H1 (cell line): ENCODE measurements at regions not wholly inside any gene's neighbourhood (a gene's known extent, or its start where the extent isn't known, plus 50 kb on each side); places are given as distances from the start of the nearest gene placed in this dataset.

Experiments used
- CTCF ChIA-PET: fragments of 300-600 bp; sonication (Branson Sonifier 250); formaldehyde crosslinking; loops from one replicate; lab custom pipeline; 2021; ENCODE audit not compliant: partially characterized antibody; lab: Charles Lee
- POLR2A ChIA-PET: fragments of 300-600 bp; sonication (Branson Sonifier 250); formaldehyde crosslinking; loops from one replicate; lab custom pipeline; 2021; ENCODE audit warnings: inconsistent platforms; ENCODE audit not compliant: partially characterized antibody; lab: Charles Lee
- DNase-seq, 2 experiments: peaks; one replicate each; pipeline versions ENCODE4 v3.0.0 to v3.0.0-alpha.2; 2010 to 2022; ENCODE audit warnings: low spot score in 2 of 2, low read depth in 1 of 2, mixed read lengths in 1 of 2
- FAIRE-seq: peaks from 2 replicates; lab custom pipeline; 2011; peaks lifted over from hg19 to GRCh38; lab: Jason Lieb, UNC
- H2AFZ ChIP-seq: 2 replicates; pipeline ENCODE4 v1.8.1; 2012; ENCODE audit warnings: low read length, inconsistent platforms
- H2AK5ac ChIP-seq: 2 replicates; pipeline ENCODE4 v1.6.1; 2013; ENCODE audit warnings: low read depth, low read length
- H2BK120ac ChIP-seq: replicated peaks from 2 replicates; pipeline ENCODE3; 2013; ENCODE audit warnings: low read depth, low read length, inconsistent platforms
- H2BK12ac ChIP-seq: 2 replicates; pipeline ENCODE4 v1.6.1; 2013; ENCODE audit warnings: low read depth, low read length
- H2BK15ac ChIP-seq: 2 replicates; pipeline ENCODE4 v1.6.1; 2013; ENCODE audit warnings: low read length
- H2BK20ac ChIP-seq: 2 replicates; pipeline ENCODE4 v1.6.1; 2013; ENCODE audit warnings: low read length
- H2BK5ac ChIP-seq: 2 replicates; pipeline ENCODE4 v1.6.1; 2013; ENCODE audit warnings: low read depth, low read length
- H3K14ac ChIP-seq: 2 replicates; pipeline ENCODE4 v1.6.1; 2013; ENCODE audit warnings: inconsistent platforms; ENCODE audit not compliant: insufficient read length
- H3K18ac ChIP-seq: 2 replicates; pipeline ENCODE4 v1.6.1; 2013; ENCODE audit warnings: low read length; ENCODE audit errors: extremely low read depth
- H3K23ac ChIP-seq: 2 replicates; pipeline ENCODE4 v1.6.1; 2013; ENCODE audit warnings: inconsistent platforms; ENCODE audit not compliant: insufficient read length
- H3K23me2 ChIP-seq: 2 replicates; pipeline ENCODE4 v1.6.1; 2013; ENCODE audit warnings: low read depth, low read length
- H3K27ac ChIP-seq: 2 replicates; pipeline ENCODE4 v1.6.1; 2011; ENCODE audit warnings: low read depth, low read length, inconsistent platforms
- H3K27me3 ChIP-seq, 4 experiments: replicated peaks in 1 of 4; 1 replicate in 1 of 4; 2 replicates in 3 of 4; pipeline versions ENCODE4 v1.6.1 to v1.8.1; 2011 to 2013; ENCODE audit warnings: low read length in 3 of 4, mild to moderate bottlenecking in 3 of 4, inconsistent platforms in 2 of 4, mixed read lengths in 2 of 4, moderate library complexity in 1 of 4; ENCODE audit not compliant: control insufficient read depth in 3 of 4, insufficient read depth in 3 of 4; ENCODE audit errors: extremely low read depth in 1 of 4
- H3K36me3 ChIP-seq, 4 experiments: 2 replicates each; pipeline versions ENCODE4 v1.6.1 to v1.8.1; 2011 to 2013; ENCODE audit warnings: mild to moderate bottlenecking in 4 of 4, low read length in 3 of 4, moderate library complexity in 2 of 4, control low read depth in 1 of 4, inconsistent platforms in 1 of 4; ENCODE audit not compliant: insufficient read depth in 4 of 4, control insufficient read depth in 2 of 4
- H3K4ac ChIP-seq: replicated peaks from 2 replicates; pipeline ENCODE3; 2013; ENCODE audit warnings: low read length, low read depth, mixed read lengths, inconsistent platforms; ENCODE audit not compliant: insufficient read length
- H3K4me1 ChIP-seq, 4 experiments: replicated peaks in 1 of 4; 1 replicate in 1 of 4; 2 replicates in 3 of 4; pipeline versions ENCODE4 v1.6.1 to v1.8.1; 2011 to 2013; ENCODE audit warnings: low read length in 3 of 4, inconsistent platforms in 2 of 4, mixed read lengths in 1 of 4; ENCODE audit not compliant: insufficient read depth in 4 of 4, control insufficient read depth in 3 of 4
- H3K4me2 ChIP-seq, 2 experiments: 2 replicates each; pipeline versions ENCODE4 v1.6.1 to v1.8.1; 2011 to 2013; ENCODE audit warnings: low read depth in 2 of 2, low read length in 2 of 2, control low read depth in 1 of 2, inconsistent platforms in 1 of 2, mild to moderate bottlenecking in 1 of 2; ENCODE audit not compliant: insufficient read depth in 1 of 2
- H3K4me3 ChIP-seq, 4 experiments: fragments of 200-600, 300-600 bp in 1 of 4; sonication (generic), shearing (Covaris generic), sonication (Bioruptor Twin) in 1 of 4; 2 replicates each; pipeline versions ENCODE4 v1.5.1 to v1.8.1; 2011 to 2016; ENCODE audit warnings: low read length in 4 of 4, low read depth in 3 of 4, control low read depth in 2 of 4, inconsistent platforms in 2 of 4, mild to moderate bottlenecking in 2 of 4, mixed read lengths in 1 of 4, moderate library complexity in 1 of 4; ENCODE audit not compliant: insufficient read depth in 2 of 4; ENCODE audit errors: extremely low read depth in 1 of 4
- H3K56ac ChIP-seq: replicated peaks from 2 replicates; pipeline ENCODE3; 2013; ENCODE audit warnings: low read depth, mild to moderate bottlenecking, mixed read lengths, low read length, inconsistent platforms; ENCODE audit not compliant: insufficient read length
- H3K79me1 ChIP-seq: 2 replicates; pipeline ENCODE4 v1.6.1; 2013; ENCODE audit warnings: low read depth, low read length, control low read depth
- H3K79me2 ChIP-seq, 2 experiments: 2 replicates each; pipeline versions ENCODE4 v1.6.1 to v1.8.1; 2012 to 2013; ENCODE audit warnings: low read length in 2 of 2, mild to moderate bottlenecking in 2 of 2, inconsistent platforms in 1 of 2; ENCODE audit not compliant: insufficient read depth in 2 of 2, control insufficient read depth in 1 of 2
- H3K9ac ChIP-seq, 4 experiments: replicated peaks in 1 of 4; 1 replicate in 1 of 4; 2 replicates in 3 of 4; pipeline versions ENCODE4 v1.6.1 to v1.8.1; 2011 to 2013; ENCODE audit warnings: low read depth in 3 of 4, low read length in 3 of 4, control low read depth in 2 of 4, mild to moderate bottlenecking in 2 of 4, moderate library complexity in 2 of 4, inconsistent platforms in 1 of 4; ENCODE audit errors: extremely low read depth in 1 of 4
- H3K9me3 ChIP-seq, 2 experiments: 2 replicates each; pipeline versions ENCODE4 v1.6.1 to v1.8.1; 2012 to 2013; ENCODE audit warnings: mild to moderate bottlenecking in 2 of 2, moderate library complexity in 2 of 2, control low read depth in 1 of 2, inconsistent platforms in 1 of 2, low read depth in 1 of 2, low read length in 1 of 2, mixed read lengths in 1 of 2; ENCODE audit not compliant: insufficient read depth in 2 of 2
- H4K20me1 ChIP-seq, 2 experiments: replicated peaks in 1 of 2; 2 replicates each; pipeline versions ENCODE3 to v1.8.1; 2011 to 2013; ENCODE audit warnings: inconsistent platforms in 2 of 2, low read length in 2 of 2, mild to moderate bottlenecking in 1 of 2; ENCODE audit not compliant: insufficient read depth in 2 of 2, control insufficient read depth in 1 of 2
- H4K5ac ChIP-seq: 2 replicates; pipeline ENCODE4 v1.6.1; 2013; ENCODE audit warnings: low read length, low read depth, mixed read lengths, inconsistent platforms; ENCODE audit not compliant: insufficient read length
- H4K8ac ChIP-seq: 2 replicates; pipeline ENCODE4 v1.8.0; 2013; ENCODE audit warnings: mild to moderate bottlenecking, moderate library complexity, low read length, inconsistent platforms; ENCODE audit not compliant: insufficient read depth; ENCODE audit errors: extremely low read depth
- H4K91ac ChIP-seq: replicated peaks from 2 replicates; pipeline ENCODE3; 2013; ENCODE audit warnings: low read length, mixed read lengths, inconsistent platforms; ENCODE audit not compliant: insufficient read length
- CBX8 ChIP-seq: fragments of 300-800, 300-1000 bp; sonication (generic); IDR thresholded peaks from 2 replicates; pipeline ENCODE4 v1.7.1; 2016; ENCODE audit warnings: low read depth, low read length, borderline replicate concordance
- EP300 ChIP-seq, 2 experiments: IDR thresholded peaks; 1 replicate in 1 of 2; 2 replicates in 1 of 2; pipeline ENCODE4 v1.6.1; 2011 to 2012; ENCODE audit warnings: low read depth in 2 of 2, low read length in 2 of 2, mild to moderate bottlenecking in 2 of 2, borderline replicate concordance in 1 of 2, inconsistent platforms in 1 of 2, moderate library complexity in 1 of 2
- GABPA ChIP-seq: IDR thresholded peaks from 2 replicates; pipeline ENCODE4 v1.6.1; 2011; ENCODE audit warnings: mild to moderate bottlenecking, low read length, moderate library complexity, borderline replicate concordance; ENCODE audit not compliant: insufficient read depth
- HDAC6 ChIP-seq: IDR thresholded peaks from one replicate; pipeline ENCODE4 v1.7.1; 2012; ENCODE audit warnings: low read depth, mild to moderate bottlenecking, inconsistent platforms, low read length, moderate library complexity
- KDM5A ChIP-seq: fragments of 200-600 bp; IDR thresholded peaks from 2 replicates; pipeline ENCODE4 v1.7.1; 2012; ENCODE audit warnings: mild to moderate bottlenecking, low read length, inconsistent platforms, mixed read lengths
- POLR2A ChIP-seq, 2 experiments: IDR thresholded peaks; 1 replicate in 1 of 2; 2 replicates in 1 of 2; pipeline ENCODE4 v1.6.1; 2011; ENCODE audit warnings: low read depth in 2 of 2, low read length in 2 of 2, mild to moderate bottlenecking in 2 of 2; ENCODE audit errors: control extremely low read depth in 1 of 2
- TCF12 ChIP-seq: IDR thresholded peaks from 2 replicates; pipeline ENCODE4 v1.6.1; 2011; ENCODE audit warnings: low read depth, mild to moderate bottlenecking, low read length
- WGBS, 2 experiments: shearing (Covaris generic) in 1 of 2; methylation state at CpG; one replicate each; pipeline versions ENCODE4 v1.1.6 to v1.1.7; 2013 to 2015; ENCODE audit warnings: low lambda C conversion rate in 2 of 2, mixed read lengths in 2 of 2, inconsistent platforms in 1 of 2, low coverage in 1 of 2, missing lambda C conversion rate in 1 of 2; ENCODE audit not compliant: insufficient replicate concordance in 2 of 2, insufficient coverage in 1 of 2, insufficient read length in 1 of 2; ENCODE audit errors: extremely low coverage in 1 of 2, missing lambda C conversion rate in 1 of 2; 5-methylcytosine and 5-hydroxymethylcytosine counted together
- TF ChIP-seq, protein P1 (sequence below): IDR thresholded peaks from 2 replicates; pipeline ENCODE4 v1.6.1; 2011; ENCODE audit warnings: low read length, improper control_type of control experiment
- TF ChIP-seq, protein P2 (sequence below): IDR thresholded peaks from 2 replicates; pipeline ENCODE4 v1.6.1; 2011; ENCODE audit warnings: low read depth, mild to moderate bottlenecking, low read length; ENCODE audit not compliant: insufficient read depth
- TF ChIP-seq, protein P3 (sequence below): IDR thresholded peaks from 2 replicates; pipeline ENCODE4 v1.6.1; 2012; ENCODE audit warnings: inconsistent platforms

DNA sequence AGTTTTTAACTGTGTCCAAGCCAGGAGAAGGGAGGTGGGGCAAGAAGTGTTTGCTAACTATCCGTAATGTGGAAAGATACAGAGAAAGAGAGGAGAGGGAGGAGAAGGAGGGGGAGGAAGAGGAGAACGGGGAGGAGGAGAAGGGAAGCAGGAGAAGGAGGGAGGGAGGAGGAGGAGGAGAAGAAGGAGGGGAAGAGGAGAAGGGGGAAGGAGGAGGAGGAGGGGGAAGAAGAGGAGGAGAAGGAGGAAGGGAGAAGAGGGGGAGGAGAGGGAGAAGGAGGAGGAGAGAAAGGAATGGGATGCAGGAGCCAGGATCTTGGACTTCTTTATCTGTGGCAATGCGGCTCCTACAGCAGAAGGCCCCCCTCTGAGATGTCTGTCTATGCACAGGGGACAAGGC is 510.3 kb upstream of the CCDC196 start:
- Histone ChIP-seq H4K8ac (no peak overlapping the region), H3K79me2 (no peaks in the 10 kb centered on the region), H2BK120ac (no peak overlapping the region), H3K18ac (no peak overlapping the region), H2BK12ac (no peak overlapping the region), H3K4me2 (no peak overlapping the region), H4K5ac (no peak overlapping the region), H3K23ac (no peak overlapping the region), H3K14ac (no peak overlapping the region), H3K9me3 (peaks cover 2 to 4% of the 10 kb centered on the region in 2 experiments; a peak in 2 of 4 replicates), H2BK15ac (no peak overlapping the region), H4K91ac (no peak overlapping the region), H3K4me3 (no peak overlapping the region), H2BK20ac (no peak overlapping the region), H2AFZ (no peak overlapping the region), H3K23me2 (no peaks in the 10 kb centered on the region; the same call in 1 of the 2 replicates), H3K27me3 (no peaks in the 10 kb centered on the region), H2AK5ac (no peak overlapping the region), H2BK5ac (no peak overlapping the region), H3K56ac (no peak overlapping the region), H3K36me3 (no peaks in the 10 kb centered on the region), H3K9ac (no peak overlapping the region), H3K79me1 (no peaks in the 10 kb centered on the region; the same call in 1 of the 2 replicates), H3K27ac (no peak overlapping the region), H3K4ac (no peak overlapping the region), H4K20me1 (no peaks in the 10 kb centered on the region), H3K4me1 (peaks cover 0 to 3% (median 0%) of the 10 kb centered on the region in 4 experiments; a peak in 1 of 7 replicates)
- ChIA-PET POLR2A (interaction anchor here (1.2 kb wide), 1 partner anchor 82 kb away, joined by 3 read pairs; no protein-coding TSS in a partner anchor), CTCF (interaction anchor here (3.1 kb wide), 1 partner anchor 16 kb away, joined by 32 read pairs; no protein-coding TSS in a partner anchor)
- TF ChIP-seq HDAC6 (no peak), KDM5A (no peak), TCF12 (no peak), GABPA (no peak), POLR2A (IDR thresholded peaks at IDR 0.05; ENCODE audit: control extremely low read depth in 1 of 2, low read depth in 2 of 2, low read length in 2 of 2) (no peak), CBX8 (no peak), EP300 (IDR thresholded peaks at IDR 0.05; ENCODE audit: borderline replicate concordance in 1 of 2, low read depth in 2 of 2, low read length in 2 of 2) (no peak)
- TF ChIP-seq, protein P1, sequence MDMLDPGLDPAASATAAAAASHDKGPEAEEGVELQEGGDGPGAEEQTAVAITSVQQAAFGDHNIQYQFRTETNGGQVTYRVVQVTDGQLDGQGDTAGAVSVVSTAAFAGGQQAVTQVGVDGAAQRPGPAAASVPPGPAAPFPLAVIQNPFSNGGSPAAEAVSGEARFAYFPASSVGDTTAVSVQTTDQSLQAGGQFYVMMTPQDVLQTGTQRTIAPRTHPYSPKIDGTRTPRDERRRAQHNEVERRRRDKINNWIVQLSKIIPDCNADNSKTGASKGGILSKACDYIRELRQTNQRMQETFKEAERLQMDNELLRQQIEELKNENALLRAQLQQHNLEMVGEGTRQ, result no peak
- TF ChIP-seq, protein P2, sequence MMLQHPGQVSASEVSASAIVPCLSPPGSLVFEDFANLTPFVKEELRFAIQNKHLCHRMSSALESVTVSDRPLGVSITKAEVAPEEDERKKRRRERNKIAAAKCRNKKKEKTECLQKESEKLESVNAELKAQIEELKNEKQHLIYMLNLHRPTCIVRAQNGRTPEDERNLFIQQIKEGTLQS, result no peak
- TF ChIP-seq, protein P3, sequence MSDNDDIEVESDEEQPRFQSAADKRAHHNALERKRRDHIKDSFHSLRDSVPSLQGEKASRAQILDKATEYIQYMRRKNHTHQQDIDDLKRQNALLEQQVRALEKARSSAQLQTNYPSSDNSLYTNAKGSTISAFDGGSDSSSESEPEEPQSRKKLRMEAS, result no peak
- DNase-seq (no peak), FAIRE-seq (no peak)
- WGBS, 2 experiments, result 90% methylated on average over 3 of the region's 3 CpGs; no CpG with 5 or more reads in 1 of the 2 experiments
